GM10266 (cell line): ENCODE measurements at regions not wholly inside any gene's neighbourhood (a gene's known extent, or its start where the extent isn't known, plus 50 kb on each side); places are given as distances from the start of the nearest gene placed in this dataset.

Experiments
- DNase-seq: peaks from one replicate; pipeline ENCODE4 v3.0.0; 2012; ENCODE audit errors: extremely low spot score
- CTCF ChIP-seq: IDR thresholded peaks from 2 replicates; pipeline ENCODE4 v1.5.1; 2012; ENCODE audit warnings: mild to moderate bottlenecking, low read depth; ENCODE audit not compliant: control insufficient read depth, insufficient read depth; ENCODE audit errors: missing control alignments

- no peak for TF ChIP-seq CTCF
- DNase-seq, result no peak
These were observed 145.9 kb upstream of the SEMA3E start for GRCh38 chr7:83794829-83795228.

- no peak for DNase-seq
- no peak for TF ChIP-seq CTCF
These were observed 144.6 kb upstream of the SEMA3E start for GRCh38 chr7:83793558-83793957.

GRCh38 chr7:83791737-83792136 lies 142.8 kb upstream of the SEMA3E start:
- no peak for TF ChIP-seq CTCF
- no peak for DNase-seq

- DNase-seq, result no peak
- no peak for TF ChIP-seq CTCF
These were observed 137.9 kb upstream of the SEMA3E start for GRCh38 chr7:83786858-83787257.

- no peak for TF ChIP-seq CTCF
These were observed 133.7 kb upstream of the SEMA3E start for GRCh38 chr7:83782628-83783027.

GRCh38 chr7:83778073-83778443 lies 129.1 kb upstream of the SEMA3E start:
- no peak for TF ChIP-seq CTCF
- DNase-seq, result no peak

More at GRCh38 chr7:83782628-83783027, 133.7 kb upstream of the SEMA3E start:
- no peak for DNase-seq

GRCh38 chr7:83777406-83778072 lies 128.6 kb upstream of the SEMA3E start:
- TF ChIP-seq CTCF, result no peak
- no peak for DNase-seq
